Loucy (cell line): ENCODE measurements at regions not wholly inside any gene's neighbourhood (a gene's known extent, or its start where the extent isn't known, plus 50 kb on each side); places are given as distances from the start of the nearest gene placed in this dataset.

Experiments
- CTCF ChIP-seq: fragments of 200-600 bp; sonication (generic); conservative IDR thresholded peaks from 2 replicates; pipeline ENCODE4 v1.5.1; 2014; ENCODE audit warnings: mild to moderate bottlenecking, antibody characterized with exemption, low read length
- EZH2phosphoT487 ChIP-seq: fragments of 200-600 bp; IDR thresholded peaks from 2 replicates; pipeline ENCODE4 v1.6.1; 2018; ENCODE audit warnings: antibody characterized with exemption, mild to moderate bottlenecking, moderate library complexity, borderline replicate concordance

DNA sequence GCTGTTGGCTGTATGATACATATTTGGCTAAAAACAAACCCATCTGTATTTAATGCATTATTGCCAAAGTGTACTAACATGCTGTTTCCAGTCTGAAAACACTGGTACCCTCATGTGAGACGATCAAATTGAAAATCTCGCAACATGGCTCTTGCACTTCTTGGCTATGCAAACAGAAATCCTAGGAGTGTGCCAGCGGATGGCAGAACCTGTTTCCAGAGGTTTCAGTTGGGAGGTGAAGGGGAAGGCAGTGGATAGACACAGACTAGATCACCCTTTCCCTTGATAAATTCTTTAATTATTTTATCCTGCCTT lies 350.3 kb downstream of the TUSC7 start:
- TF ChIP-seq EZH2phosphoT487 (no peak), CTCF (no peak)
